Fibroblast of gingiva (primary cell): ENCODE measurements at regions not wholly inside any gene's neighbourhood (a gene's known extent, or its start where the extent isn't known, plus 50 kb on each side); places are given as distances from the start of the nearest gene placed in this dataset.
"Not testable (repeated sequence)": the region's sequence is repeated elsewhere in the genome, so short reads cannot be mapped to it uniquely, and the experiment has no call there.

Experiments used
- DNase-seq: peaks from one replicate; pipeline ENCODE4 v3.0.0-alpha.2; 2011; ENCODE audit warnings: low read depth

GRCh38 chr3:198147993-198148392 lies 188.0 kb downstream of the LMLN start:
- DNase-seq = not testable (repeated sequence)

DNA sequence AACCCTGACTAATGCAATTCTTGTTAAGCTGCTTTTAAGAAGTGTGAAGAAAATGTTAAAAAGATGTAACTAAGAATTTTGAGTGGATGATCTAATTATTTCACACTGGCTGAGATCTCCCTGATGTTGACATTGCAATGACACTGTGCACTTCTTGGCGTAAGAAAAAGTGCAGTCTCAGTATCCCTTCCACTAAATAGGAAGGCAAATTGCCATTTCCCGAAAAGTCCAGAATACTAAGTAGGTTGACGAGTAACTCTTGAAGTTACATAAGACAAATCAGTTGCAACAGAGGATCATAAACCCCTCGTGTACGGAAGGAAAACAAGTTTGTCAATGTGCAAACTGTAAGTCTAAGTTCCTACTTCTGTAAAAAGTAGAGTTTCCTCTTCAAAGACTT lies 189.9 kb downstream of the LMLN start:
- not testable (repeated sequence) for DNase-seq

DNA sequence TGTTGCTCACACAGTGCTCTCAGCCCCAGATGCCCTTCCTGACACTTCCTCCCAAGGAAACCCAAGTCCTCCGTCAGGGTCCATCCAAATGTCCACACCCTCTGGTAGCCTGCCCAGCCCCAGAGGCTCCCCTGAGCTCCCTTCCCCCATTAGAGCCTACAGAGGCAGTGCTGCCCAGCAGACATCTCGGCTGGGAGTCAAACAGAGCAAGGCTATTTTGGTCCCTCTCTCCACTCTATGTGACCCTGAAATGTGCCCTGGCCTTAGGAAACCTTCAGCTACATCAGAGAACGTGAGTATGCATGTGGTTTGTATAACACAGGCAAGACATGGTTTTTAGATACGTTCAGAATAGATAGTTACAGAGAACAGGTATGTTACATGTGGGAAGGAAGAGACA lies 191.8 kb downstream of the LMLN start:
- DNase-seq = not testable (repeated sequence)

GRCh38 chr3:198155771-198156170 lies 195.8 kb downstream of the LMLN start:
- DNase-seq = not testable (repeated sequence)

GRCh38 chr3:198157231-198157868 lies 197.3 kb downstream of the LMLN start:
- not testable (repeated sequence) for DNase-seq

GRCh38 chr3:198158007-198158406 lies 198.0 kb downstream of the LMLN start:
- DNase-seq = not testable (repeated sequence)

DNA sequence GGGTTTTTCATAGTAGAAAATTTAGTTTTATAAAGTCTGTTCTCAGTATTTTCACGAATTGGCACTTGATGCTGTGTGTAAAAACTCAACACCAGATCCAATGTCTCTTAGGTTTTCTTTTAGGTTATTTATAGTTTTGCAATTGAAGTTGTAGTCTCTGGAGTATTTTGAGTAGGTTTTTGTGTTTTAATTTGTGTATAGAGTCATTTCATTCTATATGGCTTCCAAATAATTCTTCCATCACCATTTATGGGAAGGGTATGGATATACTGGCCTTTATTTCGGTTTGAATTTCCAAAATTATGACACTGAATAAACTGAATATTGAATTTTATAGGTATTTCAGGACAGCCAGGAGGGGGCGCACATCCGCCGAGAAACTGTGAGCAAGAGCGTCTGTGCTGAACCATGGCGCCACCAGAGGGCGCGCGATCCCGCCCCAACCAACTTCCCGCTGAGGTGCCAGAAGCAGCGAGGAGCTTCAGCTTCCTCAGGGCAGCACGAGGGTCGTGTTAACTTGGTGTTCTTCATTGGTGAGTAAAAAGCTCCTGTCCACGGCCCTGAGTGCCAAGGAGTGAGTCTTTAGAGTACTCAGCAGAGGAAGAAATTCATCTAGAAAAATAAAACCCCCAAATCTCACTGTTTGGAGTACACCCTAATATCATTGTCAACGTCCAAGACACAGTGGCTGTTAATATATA lies 207.5 kb downstream of the LMLN start:
- DNase-seq = peak; percentile 27

GRCh38 chr3:198170781-198171180 lies 210.8 kb downstream of the LMLN start:
- not testable (repeated sequence) for DNase-seq

GRCh38 chr3:198173080-198173479 lies 213.1 kb downstream of the LMLN start:
- DNase-seq = not testable (repeated sequence)

- not testable (repeated sequence) for DNase-seq
Measured at GRCh38 chr3:198173929-198174574, 214.0 kb downstream of the LMLN start.
